ENCODE measurements at regions not wholly inside any gene's neighbourhood (a gene's known extent, or its start where the extent isn't known, plus 50 kb on each side); places are given as distances from the start of the nearest gene placed in this dataset.

DNA sequence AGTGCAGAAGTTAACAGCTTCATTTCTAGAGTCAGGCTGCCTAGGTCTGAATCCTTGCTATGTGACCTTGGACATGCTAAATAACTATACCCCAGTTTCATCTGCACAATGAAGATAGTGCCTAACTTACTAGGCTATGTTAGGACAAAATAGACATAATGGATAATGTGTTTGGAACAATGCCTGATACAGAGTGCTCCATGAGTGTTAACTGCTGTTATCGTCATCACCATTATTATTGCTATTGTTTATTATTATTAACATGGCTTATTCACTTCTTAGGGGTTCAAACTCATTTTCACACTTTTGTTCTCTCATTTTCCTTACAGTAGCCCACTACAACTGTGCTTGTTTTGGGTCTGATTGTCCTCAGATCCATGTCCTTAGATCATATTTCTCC is 467.7 kb downstream of the SH2D1A start:
- no peaks in the 10 kb centered on the region for H3K27me3 ChIP-seq (ENCODE audit: insufficient read depth, low read length)
- no peak overlapping the region for H2AFZ ChIP-seq (ENCODE audit: low read length)
- no peak overlapping the region for H4K5ac ChIP-seq (ENCODE audit: insufficient read length, low read depth, low read length)
- no peak overlapping the region for H2BK20ac ChIP-seq (ENCODE audit: low read depth, low read length, poor library complexity, severe bottlenecking)
- H3K79me2 ChIP-seq (ENCODE audit: insufficient read depth, low read length): no peaks in the 10 kb centered on the region
- no peak for DNase-seq
- no peaks in the 10 kb centered on the region for H3K79me1 ChIP-seq (ENCODE audit: insufficient read depth, low read depth, low read length, poor library complexity, severe bottlenecking)
- Mint-ChIP-seq H3K9me3 (peaks cover 8 to 13% of the 10 kb centered on the region in 2 experiments; a peak in 4 of 5 replicates), H3K27me3 (ENCODE audit: low read depth) (no peaks in the 10 kb centered on the region), H3K4me3 (no peak overlapping the region), H3K36me3 (ENCODE audit: insufficient read depth in 1 of 3, low read depth in 3 of 3) (no peaks in the 10 kb centered on the region; a peak in 1 of 7 replicates), H3K27ac (no peak overlapping the region), H3K4me1 (0 out of 4 replicates have a peak, but pooled peaks cover 0 to 2% of the 10 kb centered on the region in 2 experiments)
- no peak overlapping the region for H2BK120ac ChIP-seq (ENCODE audit: low read depth, low read length, poor library complexity, severe bottlenecking)
- H3K23me2 ChIP-seq (ENCODE audit: insufficient read length, low read depth, low read length, poor library complexity, severe bottlenecking): no peaks in the 10 kb centered on the region
- no peaks in the 10 kb centered on the region for H4K20me1 ChIP-seq (ENCODE audit: control insufficient read depth, insufficient read depth, insufficient read length)
- H3K4me2 ChIP-seq (ENCODE audit: insufficient read depth, insufficient read length, low read length): no peak overlapping the region
- no peak overlapping the region for H3K4ac ChIP-seq (ENCODE audit: low read depth, low read length)
- no peak overlapping the region for H3T11ph ChIP-seq (ENCODE audit: low read length)
- H3K9me3 ChIP-seq (ENCODE audit: control insufficient read depth, low read depth, low read length): no peaks in the 10 kb centered on the region
- H4K8ac ChIP-seq (replicated peaks; ENCODE audit: insufficient read length, low read depth, low read length): no peak overlapping the region
- no peaks in the 10 kb centered on the region for H3K4me1 ChIP-seq (ENCODE audit: insufficient read depth, low read length)
- no peak overlapping the region for H2BK12ac ChIP-seq (ENCODE audit: insufficient read length, low read depth, low read length)
- no peak overlapping the region for H2BK5ac ChIP-seq (ENCODE audit: insufficient read length, low read length)
- no peak overlapping the region for H4K91ac ChIP-seq (ENCODE audit: insufficient read length, low read depth, low read length)
- no CpG with 5 or more reads among the region's 1 CpG for WGBS (ENCODE audit: extremely low coverage, insufficient read length, low lambda C conversion rate)
- no peak overlapping the region for H3K27ac ChIP-seq (ENCODE audit: insufficient read length, low read depth, low read length)
- H3K14ac ChIP-seq (ENCODE audit: insufficient read depth, low read length): no peak overlapping the region
- H2BK15ac ChIP-seq (ENCODE audit: low read depth, low read length): no peak overlapping the region
- no peak overlapping the region for H3K23ac ChIP-seq (ENCODE audit: insufficient read length, low read depth, low read length)
- no peak overlapping the region for H3K56ac ChIP-seq (ENCODE audit: insufficient read length, low read depth, low read length)
- TF ChIP-seq, protein P1, sequence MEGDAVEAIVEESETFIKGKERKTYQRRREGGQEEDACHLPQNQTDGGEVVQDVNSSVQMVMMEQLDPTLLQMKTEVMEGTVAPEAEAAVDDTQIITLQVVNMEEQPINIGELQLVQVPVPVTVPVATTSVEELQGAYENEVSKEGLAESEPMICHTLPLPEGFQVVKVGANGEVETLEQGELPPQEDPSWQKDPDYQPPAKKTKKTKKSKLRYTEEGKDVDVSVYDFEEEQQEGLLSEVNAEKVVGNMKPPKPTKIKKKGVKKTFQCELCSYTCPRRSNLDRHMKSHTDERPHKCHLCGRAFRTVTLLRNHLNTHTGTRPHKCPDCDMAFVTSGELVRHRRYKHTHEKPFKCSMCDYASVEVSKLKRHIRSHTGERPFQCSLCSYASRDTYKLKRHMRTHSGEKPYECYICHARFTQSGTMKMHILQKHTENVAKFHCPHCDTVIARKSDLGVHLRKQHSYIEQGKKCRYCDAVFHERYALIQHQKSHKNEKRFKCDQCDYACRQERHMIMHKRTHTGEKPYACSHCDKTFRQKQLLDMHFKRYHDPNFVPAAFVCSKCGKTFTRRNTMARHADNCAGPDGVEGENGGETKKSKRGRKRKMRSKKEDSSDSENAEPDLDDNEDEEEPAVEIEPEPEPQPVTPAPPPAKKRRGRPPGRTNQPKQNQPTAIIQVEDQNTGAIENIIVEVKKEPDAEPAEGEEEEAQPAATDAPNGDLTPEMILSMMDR (conservative IDR thresholded peaks at IDR 0.05): no peak
- no peak overlapping the region for H3K18ac ChIP-seq (ENCODE audit: insufficient read length, low read depth, low read length)
- H2AK5ac ChIP-seq (ENCODE audit: insufficient read length, low read length): no peak overlapping the region
- no peak overlapping the region for H3K9ac ChIP-seq (ENCODE audit: extremely low read depth, insufficient read length, low read length)
